ENCODE measurements at regions not wholly inside any gene's neighbourhood (a gene's known extent, or its start where the extent isn't known, plus 50 kb on each side); places are given as distances from the start of the nearest gene placed in this dataset.
"Not testable (repeated sequence)": the region's sequence is repeated elsewhere in the genome, so short reads cannot be mapped to it uniquely, and the experiment has no call there.

- DNase-seq = no peak
- Histone ChIP-seq H3K9me3 (peaks cover 0 to 9% (median 0%) of the 10 kb centered on the region in 4 donors), H3K27me3 (no peaks in the 10 kb centered on the region), H3K4me3 (no peak overlapping the region), H3K4me1 (no peaks in the 10 kb centered on the region), H3K27ac (no peak overlapping the region), H3K36me3 (no peaks in the 10 kb centered on the region)
- 61 to 85% (median 81%) methylated on average over 1 of the region's 1 CpG for WGBS, 5 donors
- TF ChIP-seq POLR2AphosphoS5 (IDR thresholded peaks at IDR 0.05) (no peak), EP300 (IDR thresholded peaks at IDR 0.05) (no peak), POLR2A (IDR thresholded peaks at IDR 0.05) (no peak), CTCF (IDR thresholded peaks at IDR 0.05) (no peak)
- intact Hi-C loops (cut with DNase I; ENCODE audit: low total_unique reads) = no loop called here
These were observed 1606.2 kb upstream of the NUDT12 start for GRCh38 chr5:105168806-105169205.

- Histone ChIP-seq H3K9me3 (peaks cover 0 to 12% (median 0%) of the 10 kb centered on the region in 4 donors), H3K27ac (no peak overlapping the region), H3K27me3 (no peaks in the 10 kb centered on the region), H3K4me1 (no peaks in the 10 kb centered on the region), H3K36me3 (no peaks in the 10 kb centered on the region), H3K4me3 (no peak overlapping the region)
- DNase-seq = no peak
- no peak for TF ChIP-seq EP300 (IDR thresholded peaks at IDR 0.05)
- no peak for TF ChIP-seq POLR2AphosphoS5 (IDR thresholded peaks at IDR 0.05)
- TF ChIP-seq POLR2A (IDR thresholded peaks at IDR 0.05) = no peak
- TF ChIP-seq CTCF (IDR thresholded peaks at IDR 0.05) = no peak
- WGBS, 5 donors = 84 to 95% (median 87%) methylated on average over 3 of the region's 3 CpGs
- intact Hi-C loops (cut with DNase I; ENCODE audit: low total_unique reads) = no loop called here
These were observed 1604.5 kb upstream of the NUDT12 start for GRCh38 chr5:105167092-105167491.

GRCh38 chr5:105163547-105163946, 1601.0 kb upstream of the NUDT12 start:
- no peaks in the 10 kb centered on the region for H3K27me3 ChIP-seq
- peaks cover 0 to 18% (median 0%) of the 10 kb centered on the region in 4 donors for H3K9me3 ChIP-seq
- H3K36me3 ChIP-seq = no peaks in the 10 kb centered on the region
- H3K4me3 ChIP-seq = no peak overlapping the region
- no peak overlapping the region for H3K27ac ChIP-seq
- H3K4me1 ChIP-seq = no peaks in the 10 kb centered on the region
- intact Hi-C loops (cut with DNase I; ENCODE audit: low total_unique reads) = no loop called here
- DNase-seq = peak in 1 of 2 donors; percentile 1
- no peak for TF ChIP-seq CTCF (IDR thresholded peaks at IDR 0.05)
- no peak for TF ChIP-seq POLR2AphosphoS5 (IDR thresholded peaks at IDR 0.05)
- no peak for TF ChIP-seq EP300 (IDR thresholded peaks at IDR 0.05)
- no peak for TF ChIP-seq POLR2A (IDR thresholded peaks at IDR 0.05)

GRCh38 chr5:105162557-105162956, 1600.0 kb upstream of the NUDT12 start:
- H3K27ac ChIP-seq; intact Hi-C loops (cut with DNase I; ENCODE audit: low total_unique reads); H3K9me3 ChIP-seq; DNase-seq; H3K4me1 ChIP-seq; H3K4me3 ChIP-seq; H3K27me3 ChIP-seq; H3K36me3 ChIP-seq: not testable (repeated sequence)
- WGBS, 5 donors = 84 to 94% (median 91%) methylated on average over 6 of the region's 6 CpGs

GRCh38 chr5:105158526-105158925, 1595.9 kb upstream of the NUDT12 start:
- Histone ChIP-seq H3K27me3 (no peaks in the 10 kb centered on the region), H3K4me1 (no peaks in the 10 kb centered on the region), H3K36me3 (no peaks in the 10 kb centered on the region), H3K4me3 (no peak overlapping the region), H3K27ac (no peak overlapping the region), H3K9me3 (peaks cover 0 to 8% (median 0%) of the 10 kb centered on the region in 4 donors)
- TF ChIP-seq CTCF (IDR thresholded peaks at IDR 0.05) = no peak
- TF ChIP-seq POLR2AphosphoS5 (IDR thresholded peaks at IDR 0.05) = no peak
- TF ChIP-seq EP300 (IDR thresholded peaks at IDR 0.05) = no peak
- WGBS, 5 donors = 59 to 76% (median 68%) methylated on average over 4 of the region's 4 CpGs
- intact Hi-C loops (cut with DNase I; ENCODE audit: low total_unique reads) = no loop called here
- DNase-seq = no peak

Data from stomach (tissue), 8 donors.